GM23248 (cell line): ENCODE measurements at regions not wholly inside any gene's neighbourhood (a gene's known extent, or its start where the extent isn't known, plus 50 kb on each side); places are given as distances from the start of the nearest gene placed in this dataset.

Experiments used
- EZH2 ChIP-seq: fragments of 200-600 bp; sonication (generic); IDR thresholded peaks from 2 replicates; pipeline ENCODE4 v1.6.1; 2018; ENCODE audit warnings: antibody characterized with exemption, mild to moderate bottlenecking; ENCODE audit not compliant: insufficient read depth, poor library complexity, severe bottlenecking
- EZH2phosphoT487 ChIP-seq: fragments of 200-600 bp; sonication (generic); IDR thresholded peaks from 2 replicates; pipeline ENCODE4 v1.6.1; 2018; ENCODE audit warnings: antibody characterized with exemption, moderate library complexity, mild to moderate bottlenecking, low read depth; ENCODE audit not compliant: insufficient read depth

- TF ChIP-seq EZH2 (no peak), EZH2phosphoT487 (no peak)
Observed at GRCh38 chr17:6350806-6351205, 84.1 kb downstream of the AIPL1 start.
